ENCODE measurements at regions not wholly inside any gene's neighbourhood (a gene's known extent, or its start where the extent isn't known, plus 50 kb on each side); places are given as distances from the start of the nearest gene placed in this dataset.

DNA sequence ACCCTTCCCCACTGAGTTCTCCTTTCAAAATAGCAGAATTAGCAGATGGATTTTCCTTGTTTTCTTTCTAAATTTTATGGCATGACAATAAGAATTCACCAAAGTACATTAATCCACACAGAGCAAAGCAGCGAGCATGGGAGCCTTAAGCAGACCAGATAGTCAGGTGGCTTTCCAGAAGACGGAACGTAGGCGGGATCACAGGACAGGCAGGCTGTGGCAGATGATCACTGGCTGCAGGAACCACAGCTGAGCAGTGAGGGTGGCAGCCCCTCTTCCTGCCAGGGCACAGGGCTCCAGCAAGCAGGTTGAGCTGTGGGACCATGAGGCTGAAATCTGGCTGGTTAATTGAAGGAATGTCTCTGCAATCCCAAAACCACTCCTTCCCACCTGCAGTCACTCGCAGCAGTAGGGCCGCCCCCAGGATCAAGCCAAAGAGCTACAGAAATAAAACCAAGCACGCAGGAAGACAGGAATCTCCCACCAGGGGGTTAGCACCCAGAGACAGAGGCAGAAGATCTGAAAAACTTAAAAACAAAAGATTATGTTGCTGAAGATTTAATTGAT lies 259.9 kb downstream of the EIPR1 start:
- Histone ChIP-seq H3K4me2 (replicated peaks; ENCODE audit: low read depth, low read length, poor library complexity, severe bottlenecking) (no peak overlapping the region), H3K4me1 (ENCODE audit: control insufficient read depth in 2 of 2, insufficient read depth in 2 of 2, low read length in 2 of 2) (no peaks in the 10 kb centered on the region), H3K9me3 (ENCODE audit: control extremely low read depth in 1 of 3, control insufficient read depth in 2 of 3, insufficient read depth in 1 of 3, low read length in 2 of 3) (no peaks in the 10 kb centered on the region), H3K9ac (ENCODE audit: low read length) (no peak overlapping the region), H3K27me3 (replicated peaks in 1 of 4; ENCODE audit: control extremely low read depth in 1 of 4, control insufficient read depth in 3 of 4, insufficient read depth in 4 of 4, low read length in 3 of 4) (no peaks in the 10 kb centered on the region), H3K4me3 (ENCODE audit: control extremely low read depth in 1 of 5, extremely low read depth in 1 of 5, insufficient read depth in 1 of 5, low read depth in 2 of 5, low read length in 4 of 5) (no peak overlapping the region), H3K36me3 (replicated peaks in 1 of 2; ENCODE audit: control extremely low read depth in 1 of 2, control insufficient read depth in 1 of 2, extremely low read depth in 1 of 2, insufficient read depth in 2 of 2, low read length in 1 of 2) (no peaks in the 10 kb centered on the region), H3K79me2 (ENCODE audit: control insufficient read depth, insufficient read depth, low read length) (no peaks in the 10 kb centered on the region), H4K20me1 (ENCODE audit: control insufficient read depth, insufficient read depth, low read length, poor library complexity, severe bottlenecking) (no peaks in the 10 kb centered on the region), H2AFZ (ENCODE audit: insufficient read depth, low read depth, low read length, poor library complexity, severe bottlenecking) (no peak overlapping the region), H3K27ac (ENCODE audit: low read length in 2 of 2) (no peak overlapping the region)
- no peak overlapping the region for H3K27ac Mint-ChIP-seq
- H3K9me3 Mint-ChIP-seq (ENCODE audit: insufficient read depth), result no peaks in the 10 kb centered on the region
- no peaks in the 10 kb centered on the region for H3K27me3 Mint-ChIP-seq
- H3K4me3 Mint-ChIP-seq, result no peak overlapping the region
- ChIA-PET CTCF (no interaction called here), POLR2A (no interaction called here)
- intact Hi-C loops (cut with micrococcal nuclease), result no loop called here
- ATAC-seq (ENCODE audit: low read depth) (no peak), DNase-seq (no peak)
- no peaks in the 10 kb centered on the region for H3K4me1 Mint-ChIP-seq
- TF ChIP-seq, protein P1, sequence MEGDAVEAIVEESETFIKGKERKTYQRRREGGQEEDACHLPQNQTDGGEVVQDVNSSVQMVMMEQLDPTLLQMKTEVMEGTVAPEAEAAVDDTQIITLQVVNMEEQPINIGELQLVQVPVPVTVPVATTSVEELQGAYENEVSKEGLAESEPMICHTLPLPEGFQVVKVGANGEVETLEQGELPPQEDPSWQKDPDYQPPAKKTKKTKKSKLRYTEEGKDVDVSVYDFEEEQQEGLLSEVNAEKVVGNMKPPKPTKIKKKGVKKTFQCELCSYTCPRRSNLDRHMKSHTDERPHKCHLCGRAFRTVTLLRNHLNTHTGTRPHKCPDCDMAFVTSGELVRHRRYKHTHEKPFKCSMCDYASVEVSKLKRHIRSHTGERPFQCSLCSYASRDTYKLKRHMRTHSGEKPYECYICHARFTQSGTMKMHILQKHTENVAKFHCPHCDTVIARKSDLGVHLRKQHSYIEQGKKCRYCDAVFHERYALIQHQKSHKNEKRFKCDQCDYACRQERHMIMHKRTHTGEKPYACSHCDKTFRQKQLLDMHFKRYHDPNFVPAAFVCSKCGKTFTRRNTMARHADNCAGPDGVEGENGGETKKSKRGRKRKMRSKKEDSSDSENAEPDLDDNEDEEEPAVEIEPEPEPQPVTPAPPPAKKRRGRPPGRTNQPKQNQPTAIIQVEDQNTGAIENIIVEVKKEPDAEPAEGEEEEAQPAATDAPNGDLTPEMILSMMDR (IDR thresholded peaks at IDR 0.05), result no peak
- TF ChIP-seq EZH2 (IDR thresholded peaks at IDR 0.05; ENCODE audit: borderline replicate concordance, insufficient read depth, low read depth, low read length, poor library complexity, severe bottlenecking), result no peak
- WGBS (ENCODE audit: insufficient coverage), result 100% methylated on average over 5 of the region's 7 CpGs

DNA sequence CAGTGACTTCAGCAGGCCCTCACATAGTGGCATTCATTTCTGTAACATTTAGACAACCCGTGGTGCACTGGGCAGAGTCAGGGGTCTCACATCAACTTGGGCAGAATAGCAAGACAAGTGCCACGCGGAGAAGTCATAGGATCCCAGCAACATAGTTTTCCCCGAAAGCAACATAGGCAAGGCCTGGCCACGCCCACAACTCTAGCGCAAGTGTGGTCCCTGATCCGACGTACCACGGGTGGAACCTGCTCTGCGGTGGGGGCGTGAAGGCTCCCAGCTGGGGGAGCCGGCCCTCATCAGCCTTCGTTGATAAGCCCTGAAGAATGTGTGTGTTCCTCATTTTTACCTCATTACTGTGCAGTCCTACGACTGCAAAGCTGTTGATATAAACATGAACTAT lies 261.2 kb downstream of the EIPR1 start:
- Histone ChIP-seq H3K9ac (ENCODE audit: low read length) (no peak overlapping the region), H4K20me1 (ENCODE audit: control insufficient read depth, insufficient read depth, low read length, poor library complexity, severe bottlenecking) (no peaks in the 10 kb centered on the region), H3K4me3 (ENCODE audit: control extremely low read depth in 1 of 5, extremely low read depth in 1 of 5, insufficient read depth in 1 of 5, low read depth in 2 of 5, low read length in 4 of 5) (no peak overlapping the region), H3K4me1 (ENCODE audit: control insufficient read depth in 2 of 2, insufficient read depth in 2 of 2, low read length in 2 of 2) (no peaks in the 10 kb centered on the region), H3K27ac (ENCODE audit: low read length in 2 of 2) (no peak overlapping the region), H3K9me3 (ENCODE audit: control extremely low read depth in 1 of 3, control insufficient read depth in 2 of 3, insufficient read depth in 1 of 3, low read length in 2 of 3) (no peaks in the 10 kb centered on the region), H3K27me3 (replicated peaks in 1 of 4; ENCODE audit: control extremely low read depth in 1 of 4, control insufficient read depth in 3 of 4, insufficient read depth in 4 of 4, low read length in 3 of 4) (no peaks in the 10 kb centered on the region), H2AFZ (ENCODE audit: insufficient read depth, low read depth, low read length, poor library complexity, severe bottlenecking) (no peak overlapping the region), H3K79me2 (ENCODE audit: control insufficient read depth, insufficient read depth, low read length) (no peaks in the 10 kb centered on the region), H3K4me2 (replicated peaks; ENCODE audit: low read depth, low read length, poor library complexity, severe bottlenecking) (no peak overlapping the region), H3K36me3 (replicated peaks in 1 of 2; ENCODE audit: control extremely low read depth in 1 of 2, control insufficient read depth in 1 of 2, extremely low read depth in 1 of 2, insufficient read depth in 2 of 2, low read length in 1 of 2) (no peaks in the 10 kb centered on the region)
- H3K27me3 Mint-ChIP-seq, result no peaks in the 10 kb centered on the region
- ChIA-PET CTCF (no interaction called here), POLR2A (no interaction called here)
- ATAC-seq (ENCODE audit: low read depth) (no peak), DNase-seq (no peak)
- WGBS (ENCODE audit: insufficient coverage), result 90% methylated on average over 11 of the region's 14 CpGs
- no peak overlapping the region for H3K27ac Mint-ChIP-seq
- intact Hi-C loops (cut with micrococcal nuclease), result no loop called here
- H3K4me3 Mint-ChIP-seq, result no peak overlapping the region
- H3K9me3 Mint-ChIP-seq (ENCODE audit: insufficient read depth), result no peaks in the 10 kb centered on the region
- TF ChIP-seq EZH2 (IDR thresholded peaks at IDR 0.05; ENCODE audit: borderline replicate concordance, insufficient read depth, low read depth, low read length, poor library complexity, severe bottlenecking), result no peak
- TF ChIP-seq, protein P1 (IDR thresholded peaks at IDR 0.05), result no peak
- no peaks in the 10 kb centered on the region for H3K4me1 Mint-ChIP-seq
